Peyer's patch (tissue), 4 donors: ENCODE measurements at regions not wholly inside any gene's neighbourhood (a gene's known extent, or its start where the extent isn't known, plus 50 kb on each side); places are given as distances from the start of the nearest gene placed in this dataset.

Source experiments
- POLR2A ChIP-seq, 2 donors: fragments of 450-650 bp; IDR thresholded peaks; one replicate each; pipeline ENCODE4 v1.5.1; 2017; ENCODE audit warnings: antibody characterized with exemption in 2 of 2, mild to moderate bottlenecking in 2 of 2, moderate library complexity in 2 of 2
- TF ChIP-seq, protein P1 (sequence below), 6 experiments: fragments of 450-650 bp in 4 of 6; fragments of 200-600 bp in 2 of 6; sonication (generic) in 1 of 6; IDR thresholded peaks; one replicate each; pipeline ENCODE4 v1.5.1; 2017 to 2019; ENCODE audit warnings: antibody characterized with exemption in 6 of 6, mild to moderate bottlenecking in 3 of 6, moderate library complexity in 1 of 6

GRCh38 chr18:26784599-26784998 is 80.9 kb downstream of the AQP4 start:
- TF ChIP-seq, protein P1, sequence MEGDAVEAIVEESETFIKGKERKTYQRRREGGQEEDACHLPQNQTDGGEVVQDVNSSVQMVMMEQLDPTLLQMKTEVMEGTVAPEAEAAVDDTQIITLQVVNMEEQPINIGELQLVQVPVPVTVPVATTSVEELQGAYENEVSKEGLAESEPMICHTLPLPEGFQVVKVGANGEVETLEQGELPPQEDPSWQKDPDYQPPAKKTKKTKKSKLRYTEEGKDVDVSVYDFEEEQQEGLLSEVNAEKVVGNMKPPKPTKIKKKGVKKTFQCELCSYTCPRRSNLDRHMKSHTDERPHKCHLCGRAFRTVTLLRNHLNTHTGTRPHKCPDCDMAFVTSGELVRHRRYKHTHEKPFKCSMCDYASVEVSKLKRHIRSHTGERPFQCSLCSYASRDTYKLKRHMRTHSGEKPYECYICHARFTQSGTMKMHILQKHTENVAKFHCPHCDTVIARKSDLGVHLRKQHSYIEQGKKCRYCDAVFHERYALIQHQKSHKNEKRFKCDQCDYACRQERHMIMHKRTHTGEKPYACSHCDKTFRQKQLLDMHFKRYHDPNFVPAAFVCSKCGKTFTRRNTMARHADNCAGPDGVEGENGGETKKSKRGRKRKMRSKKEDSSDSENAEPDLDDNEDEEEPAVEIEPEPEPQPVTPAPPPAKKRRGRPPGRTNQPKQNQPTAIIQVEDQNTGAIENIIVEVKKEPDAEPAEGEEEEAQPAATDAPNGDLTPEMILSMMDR (IDR thresholded peaks at IDR 0.05) = no peak
- no peak for TF ChIP-seq POLR2A (IDR thresholded peaks at IDR 0.05)
